Chondrocyte (in vitro differentiated cells): ENCODE measurements at regions not wholly inside any gene's neighbourhood (a gene's known extent, or its start where the extent isn't known, plus 50 kb on each side); places are given as distances from the start of the nearest gene placed in this dataset.
A peak's percentile ranks its signal among the peaks of the same experiment; 100 is the strongest.

Experiments used
- DNase-seq: peaks from one replicate; pipeline ENCODE4 v3.0.0; 2021; ENCODE audit warnings: mixed read lengths, low spot score
- H3K27ac Mint-ChIP-seq: one replicate; pipeline ENCODE4 v1.8.0; 2021; ENCODE audit warnings: mild to moderate bottlenecking, moderate library complexity, mixed read lengths; ENCODE audit not compliant: unreplicated experiment
- H3K27me3 Mint-ChIP-seq: 2 replicates; pipeline ENCODE4 v1.8.0; 2021; ENCODE audit warnings: low read depth, mixed read lengths
- H3K36me3 Mint-ChIP-seq: 2 replicates; pipeline ENCODE4 v1.8.0; 2021; ENCODE audit warnings: low read depth, mixed read lengths
- H3K4me1 Mint-ChIP-seq: 2 replicates; pipeline ENCODE4 v1.8.0; 2021; ENCODE audit warnings: low read depth, mild to moderate bottlenecking, mixed read lengths
- H3K4me3 Mint-ChIP-seq: one replicate; pipeline ENCODE4 v1.8.0; 2021; ENCODE audit warnings: mild to moderate bottlenecking, moderate library complexity, mixed read lengths; ENCODE audit not compliant: unreplicated experiment
- H3K9me3 Mint-ChIP-seq: 2 replicates; pipeline ENCODE4 v1.8.0; 2021; ENCODE audit warnings: low read depth, mixed read lengths
- TF ChIP-seq, protein P1 (sequence below): fragments of 200-600 bp; sonication (generic); IDR thresholded peaks from 2 replicates; pipeline ENCODE4 v1.5.0; 2021; ENCODE audit warnings: antibody characterized with exemption, mild to moderate bottlenecking, moderate library complexity

DNA sequence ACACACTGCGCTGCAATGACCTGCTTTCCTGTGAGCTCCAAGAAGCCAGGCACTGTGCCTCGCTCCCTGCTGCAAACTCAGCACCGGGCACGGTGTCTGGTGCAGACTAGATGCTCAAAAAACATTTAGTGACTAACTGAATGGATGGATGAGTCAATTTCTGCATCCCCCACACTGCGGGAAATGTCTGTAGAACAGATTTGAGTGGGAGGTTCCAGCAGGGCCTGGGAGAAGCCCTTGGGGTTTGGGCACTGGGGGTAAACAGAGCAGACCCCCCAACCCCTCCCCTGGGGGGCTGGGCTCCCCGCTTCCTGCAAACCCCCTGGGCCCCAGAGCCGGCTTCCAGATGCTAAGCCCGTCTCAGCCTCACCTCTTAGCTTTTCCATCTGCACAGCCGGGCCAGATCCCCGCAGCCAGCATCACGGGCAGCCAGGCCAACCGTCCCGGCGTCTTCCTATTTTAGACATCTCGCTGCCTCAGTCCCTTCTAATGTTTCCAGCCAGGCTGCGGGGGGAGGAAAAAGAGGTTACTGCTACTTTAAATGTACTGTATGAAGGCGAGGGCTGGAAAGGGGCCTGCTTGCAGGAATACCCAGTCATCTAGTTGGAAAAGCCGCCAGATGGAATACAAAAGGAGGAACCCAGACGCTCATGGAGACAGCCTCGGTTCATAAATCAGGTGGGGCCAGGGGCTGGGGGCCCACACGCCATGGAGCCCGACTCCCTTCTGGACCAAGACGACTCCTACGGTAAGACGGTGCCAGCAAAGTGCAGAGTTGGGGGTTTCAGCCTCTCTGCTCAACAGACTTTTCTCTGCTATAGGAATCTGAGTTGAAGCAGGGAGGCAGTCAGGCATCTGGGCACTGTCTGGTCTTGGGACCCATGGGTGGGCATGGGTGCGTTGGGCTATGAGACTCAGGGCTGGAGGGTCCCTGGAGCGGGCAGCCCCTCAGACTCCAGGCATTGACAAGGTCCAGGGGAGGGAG is 67.1 kb upstream of the GGTA1 start:
- peaks cover 35% of the 10 kb centered on the region for H3K4me1 Mint-ChIP-seq
- H3K9me3 Mint-ChIP-seq, result no peaks in the 10 kb centered on the region
- H3K36me3 Mint-ChIP-seq, result no peaks in the 10 kb centered on the region
- H3K4me3 Mint-ChIP-seq, result peak overlapping the region; percentile 69
- no peak for DNase-seq
- peak overlapping the region; percentile 90 for H3K27ac Mint-ChIP-seq
- H3K27me3 Mint-ChIP-seq, result no peaks in the 10 kb centered on the region
- TF ChIP-seq, protein P1, sequence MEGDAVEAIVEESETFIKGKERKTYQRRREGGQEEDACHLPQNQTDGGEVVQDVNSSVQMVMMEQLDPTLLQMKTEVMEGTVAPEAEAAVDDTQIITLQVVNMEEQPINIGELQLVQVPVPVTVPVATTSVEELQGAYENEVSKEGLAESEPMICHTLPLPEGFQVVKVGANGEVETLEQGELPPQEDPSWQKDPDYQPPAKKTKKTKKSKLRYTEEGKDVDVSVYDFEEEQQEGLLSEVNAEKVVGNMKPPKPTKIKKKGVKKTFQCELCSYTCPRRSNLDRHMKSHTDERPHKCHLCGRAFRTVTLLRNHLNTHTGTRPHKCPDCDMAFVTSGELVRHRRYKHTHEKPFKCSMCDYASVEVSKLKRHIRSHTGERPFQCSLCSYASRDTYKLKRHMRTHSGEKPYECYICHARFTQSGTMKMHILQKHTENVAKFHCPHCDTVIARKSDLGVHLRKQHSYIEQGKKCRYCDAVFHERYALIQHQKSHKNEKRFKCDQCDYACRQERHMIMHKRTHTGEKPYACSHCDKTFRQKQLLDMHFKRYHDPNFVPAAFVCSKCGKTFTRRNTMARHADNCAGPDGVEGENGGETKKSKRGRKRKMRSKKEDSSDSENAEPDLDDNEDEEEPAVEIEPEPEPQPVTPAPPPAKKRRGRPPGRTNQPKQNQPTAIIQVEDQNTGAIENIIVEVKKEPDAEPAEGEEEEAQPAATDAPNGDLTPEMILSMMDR, result no peak

DNA sequence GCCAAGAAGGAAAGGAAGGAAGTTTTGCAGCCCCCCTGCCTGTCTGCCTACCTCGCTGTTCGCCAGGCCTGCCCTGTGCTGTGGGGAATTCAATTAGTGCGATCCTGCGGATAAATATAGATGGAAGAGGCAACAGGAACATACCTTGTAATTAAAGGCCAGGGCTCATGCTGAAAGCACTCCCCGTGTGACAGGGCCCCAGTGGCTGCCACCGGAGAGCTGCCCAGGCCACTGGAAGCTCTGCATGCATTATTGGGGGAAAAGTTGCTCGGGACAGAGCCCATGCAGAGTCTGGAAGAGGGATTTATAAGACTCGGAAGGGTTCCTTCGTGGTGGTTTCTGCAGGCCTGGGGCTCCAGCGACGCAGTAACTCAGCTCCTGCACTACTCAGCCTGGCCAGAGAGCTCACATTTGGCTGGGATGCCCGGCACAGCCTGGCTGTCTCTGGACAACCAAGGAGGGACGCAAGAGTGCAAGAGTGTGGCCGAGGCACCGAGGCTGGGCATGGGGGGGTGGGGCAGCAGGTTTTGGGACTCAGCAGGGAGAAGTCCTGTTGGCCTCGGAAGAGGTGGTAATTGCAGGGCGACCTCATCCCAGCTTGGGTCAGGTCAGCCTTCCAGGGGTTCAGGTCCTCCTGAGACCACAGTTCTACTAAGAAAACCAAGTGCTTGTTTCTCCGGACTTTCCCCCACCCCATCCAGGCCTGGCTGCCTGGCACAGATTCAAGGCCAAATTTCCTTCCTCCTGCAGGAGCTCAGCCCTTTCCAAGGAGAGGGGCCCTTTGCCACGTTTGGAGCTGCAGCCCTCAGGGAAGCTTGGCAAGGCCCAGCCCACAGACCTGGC is 68.1 kb upstream of the GGTA1 start:
- peak overlapping the region; percentile 90 for H3K27ac Mint-ChIP-seq

DNA sequence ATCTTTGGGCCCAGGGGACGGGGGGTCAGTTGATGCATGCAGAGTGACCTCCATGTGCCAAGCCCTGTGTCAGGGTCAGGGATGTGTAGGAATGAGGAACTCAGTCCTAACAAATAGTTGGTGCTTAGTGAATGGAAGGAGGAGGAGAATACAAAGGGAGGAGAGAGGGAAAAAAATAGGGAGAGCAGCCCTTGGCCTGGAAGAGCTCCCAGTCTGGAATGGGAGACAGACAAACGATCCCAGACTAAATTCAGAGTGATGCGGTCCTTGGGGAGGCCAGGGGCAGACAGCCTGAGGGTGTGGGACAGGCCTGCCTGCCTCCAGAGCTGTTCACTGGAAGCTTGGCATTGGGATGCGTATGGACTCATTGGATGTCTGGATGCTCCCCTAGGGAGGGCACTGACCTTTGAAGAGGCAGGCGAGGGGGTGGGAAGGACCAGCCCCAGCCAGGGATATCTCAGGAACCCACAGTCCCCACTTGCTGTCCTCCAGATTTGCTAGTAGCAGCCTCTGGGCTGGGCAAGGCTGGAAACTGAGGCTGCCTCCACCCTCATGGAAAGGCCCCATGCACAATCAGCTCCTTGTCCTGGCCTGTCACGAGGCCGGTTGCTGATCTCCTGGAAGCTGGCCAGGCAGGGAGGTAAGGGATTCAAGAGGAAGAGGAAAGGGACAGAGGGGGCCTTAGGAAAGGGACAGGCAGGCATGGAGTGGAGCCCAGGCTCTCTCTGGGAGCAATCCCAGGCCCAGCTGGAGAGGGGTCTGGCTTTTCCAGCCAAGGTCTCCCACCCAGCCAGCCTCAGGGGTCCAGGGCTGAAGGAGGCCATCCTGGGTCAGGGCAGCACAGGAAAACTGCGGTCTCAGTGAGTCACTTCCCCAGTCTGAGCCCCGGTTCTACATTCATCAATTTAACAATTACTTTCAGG is 69.0 kb upstream of the GGTA1 start:
- Mint-ChIP-seq H3K4me1 (peaks cover 35% of the 10 kb centered on the region), H3K27ac (peak overlapping the region; percentile 90), H3K36me3 (peaks cover 1% of the 10 kb centered on the region), H3K4me3 (peak overlapping the region; percentile 69), H3K9me3 (no peaks in the 10 kb centered on the region), H3K27me3 (no peaks in the 10 kb centered on the region)
- TF ChIP-seq, protein P1, result no peak
- DNase-seq, result no peak

More for the DNA sequence above, 68.1 kb upstream of the GGTA1 start:
- TF ChIP-seq, protein P1, result no peak
- DNase-seq, result no peak
- H3K36me3 Mint-ChIP-seq, result peaks cover 1% of the 10 kb centered on the region
- peak overlapping the region; percentile 69 for H3K4me3 Mint-ChIP-seq
- no peaks in the 10 kb centered on the region for H3K9me3 Mint-ChIP-seq
- no peaks in the 10 kb centered on the region for H3K27me3 Mint-ChIP-seq
- peaks cover 35% of the 10 kb centered on the region for H3K4me1 Mint-ChIP-seq

DNA sequence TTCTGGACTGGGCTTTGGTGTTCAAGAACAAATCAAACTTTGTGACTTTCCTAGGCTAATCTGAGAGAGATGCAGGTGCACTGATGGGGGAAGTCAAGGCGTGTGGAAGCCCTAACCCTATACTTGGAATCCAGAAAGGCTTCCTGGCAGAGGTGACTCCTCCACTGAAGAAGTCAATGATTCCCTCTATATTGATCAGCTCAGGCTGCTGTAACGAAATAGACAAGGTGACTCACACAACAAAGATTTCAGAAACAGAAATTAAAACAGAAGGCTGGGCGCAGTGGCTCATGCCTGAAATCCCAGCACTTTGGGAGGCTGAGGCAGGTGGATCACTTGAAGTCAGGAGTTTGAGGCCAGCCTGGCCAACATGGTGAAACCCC is 69.6 kb upstream of the GGTA1 start:
- no peaks in the 10 kb centered on the region for H3K27me3 Mint-ChIP-seq
- DNase-seq, result no peak

More for the DNA sequence above, 69.6 kb upstream of the GGTA1 start:
- Mint-ChIP-seq H3K4me3 (no peak overlapping the region), H3K27ac (no peak overlapping the region), H3K9me3 (no peaks in the 10 kb centered on the region), H3K4me1 (peaks cover 35% of the 10 kb centered on the region), H3K36me3 (peaks cover 1% of the 10 kb centered on the region)
- TF ChIP-seq, protein P1, result no peak
